ENCODE measurements at regions not wholly inside any gene's neighbourhood (a gene's known extent, or its start where the extent isn't known, plus 50 kb on each side); places are given as distances from the start of the nearest gene placed in this dataset.

DNA sequence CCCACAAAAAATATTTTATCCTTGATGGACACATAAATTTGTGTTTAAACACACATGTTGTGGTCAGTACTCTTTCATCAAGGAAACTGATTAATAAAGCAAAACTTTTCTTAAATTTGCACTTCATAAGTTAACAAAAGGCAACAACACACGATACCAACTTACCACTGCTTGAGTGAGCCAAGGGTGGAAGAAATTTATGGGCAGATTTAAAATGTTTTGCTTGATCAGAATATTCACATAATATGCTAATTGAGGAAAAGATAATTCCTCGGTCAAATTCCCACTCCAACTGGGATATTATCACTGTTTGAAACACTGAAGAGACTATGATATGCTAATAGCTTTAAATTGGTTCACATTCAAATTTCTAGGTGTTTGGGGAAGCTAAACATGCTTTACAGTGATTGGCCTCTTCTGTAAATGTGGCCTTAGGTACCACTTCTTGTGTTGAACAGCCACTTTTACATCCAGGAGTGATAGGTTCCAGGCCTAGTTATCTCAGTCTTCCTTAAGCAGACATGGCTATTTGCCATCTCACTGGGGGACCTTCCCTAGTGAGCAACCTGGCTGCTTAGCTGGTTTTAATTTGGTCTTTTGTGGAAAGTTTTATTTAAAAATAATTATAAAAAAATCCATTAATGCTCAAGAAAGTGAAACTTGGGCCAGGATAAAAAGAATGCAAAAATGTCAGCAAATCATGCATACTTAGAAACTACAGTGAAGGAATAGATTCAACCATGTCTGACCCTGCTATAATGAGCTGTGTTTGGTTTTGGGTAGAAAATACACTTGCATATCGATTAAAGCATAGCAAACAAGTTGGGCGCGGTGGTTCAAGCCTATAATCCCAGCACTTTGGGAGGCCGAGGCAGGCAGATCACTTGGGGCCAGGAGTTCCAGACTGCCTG, 221.2 kb upstream of the MAP3K7 start:
- TF ChIP-seq, protein P1, sequence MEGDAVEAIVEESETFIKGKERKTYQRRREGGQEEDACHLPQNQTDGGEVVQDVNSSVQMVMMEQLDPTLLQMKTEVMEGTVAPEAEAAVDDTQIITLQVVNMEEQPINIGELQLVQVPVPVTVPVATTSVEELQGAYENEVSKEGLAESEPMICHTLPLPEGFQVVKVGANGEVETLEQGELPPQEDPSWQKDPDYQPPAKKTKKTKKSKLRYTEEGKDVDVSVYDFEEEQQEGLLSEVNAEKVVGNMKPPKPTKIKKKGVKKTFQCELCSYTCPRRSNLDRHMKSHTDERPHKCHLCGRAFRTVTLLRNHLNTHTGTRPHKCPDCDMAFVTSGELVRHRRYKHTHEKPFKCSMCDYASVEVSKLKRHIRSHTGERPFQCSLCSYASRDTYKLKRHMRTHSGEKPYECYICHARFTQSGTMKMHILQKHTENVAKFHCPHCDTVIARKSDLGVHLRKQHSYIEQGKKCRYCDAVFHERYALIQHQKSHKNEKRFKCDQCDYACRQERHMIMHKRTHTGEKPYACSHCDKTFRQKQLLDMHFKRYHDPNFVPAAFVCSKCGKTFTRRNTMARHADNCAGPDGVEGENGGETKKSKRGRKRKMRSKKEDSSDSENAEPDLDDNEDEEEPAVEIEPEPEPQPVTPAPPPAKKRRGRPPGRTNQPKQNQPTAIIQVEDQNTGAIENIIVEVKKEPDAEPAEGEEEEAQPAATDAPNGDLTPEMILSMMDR (IDR thresholded peaks at IDR 0.05) = no peak
- no peak for TF ChIP-seq POLR2A (IDR thresholded peaks at IDR 0.05)
- no peak for TF ChIP-seq POLR2AphosphoS5 (IDR thresholded peaks at IDR 0.05)

Measured in breast epithelium (tissue), 3 donors.